H1 (cell line): ENCODE measurements at regions not wholly inside any gene's neighbourhood (a gene's known extent, or its start where the extent isn't known, plus 50 kb on each side); places are given as distances from the start of the nearest gene placed in this dataset.

Experiments
- EGR1 ChIP-seq: IDR thresholded peaks from 2 replicates; pipeline ENCODE4 v1.6.1; 2011; ENCODE audit warnings: low read depth, low read length, borderline replicate concordance
- EP300 ChIP-seq, 2 experiments: IDR thresholded peaks; 1 replicate in 1 of 2; 2 replicates in 1 of 2; pipeline ENCODE4 v1.6.1; 2011 to 2012; ENCODE audit warnings: low read depth in 2 of 2, low read length in 2 of 2, mild to moderate bottlenecking in 2 of 2, borderline replicate concordance in 1 of 2, inconsistent platforms in 1 of 2, moderate library complexity in 1 of 2
- EZH2 ChIP-seq: fragments of 200-600 bp; sonication (generic); IDR thresholded peaks from 2 replicates; pipeline ENCODE4 v1.7.1; 2012; ENCODE audit warnings: low read depth, mild to moderate bottlenecking, moderate library complexity, low read length, inconsistent platforms; ENCODE audit not compliant: severe bottlenecking
- FOSL1 ChIP-seq: IDR thresholded peaks from 2 replicates; pipeline ENCODE4 v1.6.1; 2011; ENCODE audit warnings: mild to moderate bottlenecking, low read depth, low read length, moderate library complexity; ENCODE audit not compliant: insufficient read depth
- KDM5A ChIP-seq: fragments of 200-600 bp; IDR thresholded peaks from 2 replicates; pipeline ENCODE4 v1.7.1; 2012; ENCODE audit warnings: mild to moderate bottlenecking, low read length, inconsistent platforms, mixed read lengths
- POLR2A ChIP-seq, 2 experiments: IDR thresholded peaks; 1 replicate in 1 of 2; 2 replicates in 1 of 2; pipeline ENCODE4 v1.6.1; 2011; ENCODE audit warnings: low read depth in 2 of 2, low read length in 2 of 2, mild to moderate bottlenecking in 2 of 2; ENCODE audit errors: control extremely low read depth in 1 of 2
- TF ChIP-seq, protein P1 (sequence below): IDR thresholded peaks from 2 replicates; pipeline ENCODE4 v1.6.1; 2011; ENCODE audit warnings: low read depth, mild to moderate bottlenecking, low read length; ENCODE audit not compliant: insufficient read depth
- TF ChIP-seq, protein P2 (sequence below), 3 experiments: IDR thresholded peaks; 1 replicate in 2 of 3; 2 replicates in 1 of 3; pipeline versions ENCODE4 v1.5.1 to v1.6.1; 2011; ENCODE audit warnings: low read length in 3 of 3, mild to moderate bottlenecking in 3 of 3, inconsistent platforms in 2 of 3, low read depth in 1 of 3, moderate library complexity in 1 of 3; ENCODE audit not compliant: insufficient read depth in 1 of 3; ENCODE audit errors: control extremely low read depth in 1 of 3

DNA sequence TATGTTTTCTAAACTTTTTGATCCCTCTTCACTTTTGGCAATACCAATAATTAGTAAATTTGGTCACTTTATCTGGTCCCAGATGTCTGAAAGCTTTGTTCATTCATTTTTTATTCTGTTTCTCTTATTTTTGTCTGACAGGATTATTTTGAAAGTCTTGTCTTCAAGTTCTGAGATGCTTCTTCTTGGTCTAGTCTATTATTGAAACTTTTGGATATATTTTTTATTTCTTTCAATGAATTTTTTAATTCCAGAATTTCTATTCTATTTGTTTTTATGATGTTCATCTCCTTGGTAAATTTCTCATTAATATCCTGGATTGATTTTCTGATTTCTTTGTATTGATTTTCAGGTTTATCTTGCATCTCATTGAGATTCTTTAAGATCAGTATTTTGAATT lies 54.1 kb upstream of the RAB38 start:
- TF ChIP-seq EP300 (IDR thresholded peaks at IDR 0.05; ENCODE audit: borderline replicate concordance in 1 of 2, low read depth in 2 of 2, low read length in 2 of 2) (no peak), POLR2A (IDR thresholded peaks at IDR 0.05; ENCODE audit: control extremely low read depth in 1 of 2, low read depth in 2 of 2, low read length in 2 of 2) (no peak), EGR1 (no peak), FOSL1 (no peak), KDM5A (no peak), EZH2 (no peak)
- TF ChIP-seq, protein P1, sequence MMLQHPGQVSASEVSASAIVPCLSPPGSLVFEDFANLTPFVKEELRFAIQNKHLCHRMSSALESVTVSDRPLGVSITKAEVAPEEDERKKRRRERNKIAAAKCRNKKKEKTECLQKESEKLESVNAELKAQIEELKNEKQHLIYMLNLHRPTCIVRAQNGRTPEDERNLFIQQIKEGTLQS, result no peak
- TF ChIP-seq, protein P2, sequence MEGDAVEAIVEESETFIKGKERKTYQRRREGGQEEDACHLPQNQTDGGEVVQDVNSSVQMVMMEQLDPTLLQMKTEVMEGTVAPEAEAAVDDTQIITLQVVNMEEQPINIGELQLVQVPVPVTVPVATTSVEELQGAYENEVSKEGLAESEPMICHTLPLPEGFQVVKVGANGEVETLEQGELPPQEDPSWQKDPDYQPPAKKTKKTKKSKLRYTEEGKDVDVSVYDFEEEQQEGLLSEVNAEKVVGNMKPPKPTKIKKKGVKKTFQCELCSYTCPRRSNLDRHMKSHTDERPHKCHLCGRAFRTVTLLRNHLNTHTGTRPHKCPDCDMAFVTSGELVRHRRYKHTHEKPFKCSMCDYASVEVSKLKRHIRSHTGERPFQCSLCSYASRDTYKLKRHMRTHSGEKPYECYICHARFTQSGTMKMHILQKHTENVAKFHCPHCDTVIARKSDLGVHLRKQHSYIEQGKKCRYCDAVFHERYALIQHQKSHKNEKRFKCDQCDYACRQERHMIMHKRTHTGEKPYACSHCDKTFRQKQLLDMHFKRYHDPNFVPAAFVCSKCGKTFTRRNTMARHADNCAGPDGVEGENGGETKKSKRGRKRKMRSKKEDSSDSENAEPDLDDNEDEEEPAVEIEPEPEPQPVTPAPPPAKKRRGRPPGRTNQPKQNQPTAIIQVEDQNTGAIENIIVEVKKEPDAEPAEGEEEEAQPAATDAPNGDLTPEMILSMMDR (IDR thresholded peaks at IDR 0.05; ENCODE audit: control extremely low read depth in 1 of 3, insufficient read depth in 1 of 3, low read depth in 1 of 3, low read length in 3 of 3), result no peak
